A549 (cell line): ENCODE measurements at regions not wholly inside any gene's neighbourhood (a gene's known extent, or its start where the extent isn't known, plus 50 kb on each side); places are given as distances from the start of the nearest gene placed in this dataset.
A peak's percentile ranks its signal among the peaks of the same experiment; 100 is the strongest.

Experiments used
- ATAC-seq, 2 experiments: fragments of 200-7000 bp in 1 of 2; fragments of >200 bp in 1 of 2; cut with Nextera tagmentation in 1 of 2; cut with Tn5 transposase in 1 of 2; 3 replicates each; pipeline versions ENCODE4 v1.8.0 to v1.9.1; 2018 to 2020; ENCODE audit warnings: mild to moderate bottlenecking in 1 of 2, moderate library complexity in 1 of 2
- CTCF ChIA-PET: fragments of 300-600 bp; sonication (Branson Sonifier 250); formaldehyde crosslinking; extraction: SDS; loops from one replicate; lab custom pipeline; 2021; ENCODE audit warnings: antibody characterized with exemption, inconsistent platforms; lab: Yijun Ruan, JAX
- POLR2A ChIA-PET: fragments of 350-600 bp; formaldehyde crosslinking; extraction: SDS; loops from one replicate; lab custom pipeline; 2021; ENCODE audit warnings: antibody characterized with exemption, inconsistent platforms; lab: Yijun Ruan, JAX
- DNase-seq, 2 experiments: peaks; one replicate each; pipeline versions ENCODE4 v3.0.0 to v3.0.0-alpha.2; 2011 to 2016; ENCODE audit warnings: low read depth in 1 of 2, low spot score in 1 of 2
- FAIRE-seq: peaks from 2 replicates; lab custom pipeline; 2011; peaks lifted over from hg19 to GRCh38; lab: Jason Lieb, UNC
- H3K27ac ChIP-seq, 2 experiments: fragments of >200 bp; sonication (Bioruptor Twin); formaldehyde crosslinking; 3 replicates each; pipeline ENCODE4 v1.5.1; 2016 to 2017
- H3K4me1 ChIP-seq: fragments of >200 bp; sonication (Bioruptor Twin); formaldehyde crosslinking; 3 replicates; pipeline ENCODE4 v1.6.1; 2016
- H3K4me2 ChIP-seq: fragments of >200 bp; sonication (Bioruptor Twin); formaldehyde crosslinking; 3 replicates; pipeline ENCODE4 v1.6.1; 2016
- H3K4me3 ChIP-seq: fragments of >200 bp; sonication (Bioruptor Twin); formaldehyde crosslinking; 3 replicates; pipeline ENCODE4 v1.5.1; 2016
- H3K9me3 ChIP-seq: fragments of >200 bp; sonication (Bioruptor Twin); formaldehyde crosslinking; 3 replicates; pipeline ENCODE4 v1.6.1; 2016
- CBX8 ChIP-seq: fragments of 200-600 bp; sonication (generic); IDR thresholded peaks from 2 replicates; pipeline ENCODE4 v1.6.1; 2016
- CEBPB ChIP-seq, 2 experiments: fragments of >200 bp in 1 of 2; sonication (Bioruptor Twin) in 1 of 2; formaldehyde crosslinking in 1 of 2; IDR thresholded peaks; 2 replicates each; pipeline ENCODE4 v1.6.1; 2012 to 2016
- CHD4 ChIP-seq: fragments of 200-600 bp; sonication (generic); IDR thresholded peaks from 2 replicates; pipeline ENCODE4 v1.6.1; 2016; ENCODE audit warnings: antibody characterized with exemption, mild to moderate bottlenecking, borderline replicate concordance
- EHMT2 ChIP-seq: fragments of 200-600 bp; sonication (generic); IDR thresholded peaks from 2 replicates; pipeline ENCODE4 v1.6.1; 2016; ENCODE audit warnings: antibody characterized with exemption, low read depth, mild to moderate bottlenecking, moderate library complexity
- EP300 ChIP-seq, 2 experiments: fragments of >200 bp; sonication (Bioruptor Twin); formaldehyde crosslinking; IDR thresholded peaks; 2 replicates in 1 of 2; 3 replicates in 1 of 2; pipeline ENCODE4 v1.6.1; 2016 to 2017
- ESRRA ChIP-seq: fragments of 150-350 bp; IDR thresholded peaks from 2 replicates; pipeline ENCODE4 v1.6.1; 2014; ENCODE audit warnings: mild to moderate bottlenecking, low read length, borderline replicate concordance
- FOSB ChIP-seq: fragments of 250-450 bp; sonication (Bioruptor Pico); IDR thresholded peaks from 2 replicates; pipeline ENCODE4 v1.5.0; 2020; ENCODE audit warnings: mild to moderate bottlenecking, moderate library complexity
- FOSL2 ChIP-seq, 2 experiments: fragments of 450-650 bp in 1 of 2; fragments of >200 bp in 1 of 2; sonication (Bioruptor Twin) in 1 of 2; formaldehyde crosslinking; IDR thresholded peaks; 2 replicates each; pipeline versions ENCODE4 v1.5.0 to v1.6.1; 2016 to 2020; ENCODE audit warnings: mild to moderate bottlenecking in 1 of 2, moderate library complexity in 1 of 2
- FOXS1 ChIP-seq: fragments of 250-450 bp; sonication (Bioruptor Pico); IDR thresholded peaks from 2 replicates; pipeline ENCODE4 v1.5.0; 2020; ENCODE audit warnings: mild to moderate bottlenecking, moderate library complexity
- HDAC2 ChIP-seq: fragments of 200-600 bp; sonication (generic); IDR thresholded peaks from 2 replicates; pipeline ENCODE4 v1.6.1; 2016
- HOXB13 ChIP-seq: fragments of 250-450 bp; sonication (Bioruptor Pico); IDR thresholded peaks from 2 replicates; pipeline ENCODE4 v1.5.0; 2020; ENCODE audit warnings: low read depth, mild to moderate bottlenecking, moderate library complexity
- HOXB5 ChIP-seq: fragments of 250-450 bp; sonication (Bioruptor Pico); IDR thresholded peaks from 2 replicates; pipeline ENCODE4 v1.5.0; 2020; ENCODE audit warnings: mild to moderate bottlenecking, moderate library complexity
- MAFK ChIP-seq: fragments of 450-650 bp; IDR thresholded peaks from 2 replicates; pipeline ENCODE4 v1.6.1; 2014; ENCODE audit not compliant: partially characterized antibody
- NR3C1 ChIP-seq: fragments of >200 bp; sonication (Bioruptor Twin); formaldehyde crosslinking; IDR thresholded peaks from 3 replicates; pipeline ENCODE4 v1.6.1; 2017
- RAD21 ChIP-seq, 2 experiments: fragments of >200 bp in 1 of 2; sonication (Bioruptor Twin) in 1 of 2; formaldehyde crosslinking in 1 of 2; IDR thresholded peaks in 1 of 2; conservative IDR thresholded peaks in 1 of 2; 2 replicates in 1 of 2; 3 replicates in 1 of 2; pipeline ENCODE4 v1.6.1; 2012 to 2018; ENCODE audit warnings: inconsistent platforms in 1 of 2
- SMC3 ChIP-seq: fragments of >200 bp; sonication (Bioruptor Twin); formaldehyde crosslinking; IDR thresholded peaks from 3 replicates; pipeline ENCODE4 v1.6.1; 2018; ENCODE audit warnings: inconsistent platforms
- TFCP2L1 ChIP-seq: fragments of 250-450 bp; sonication (Bioruptor Pico); IDR thresholded peaks from 2 replicates; pipeline ENCODE4 v1.5.0; 2021; ENCODE audit warnings: mild to moderate bottlenecking
- ZSCAN20 ChIP-seq: fragments of 250-450 bp; sonication (Bioruptor Pico); IDR thresholded peaks from 2 replicates; pipeline ENCODE4 v1.8.0; 2022; ENCODE audit warnings: mild to moderate bottlenecking, moderate library complexity
- WGBS: methylation state at CpG from one replicate; pipeline ENCODE4 v1.1.6; 2017; ENCODE audit errors: missing lambda C conversion rate; 5-methylcytosine and 5-hydroxymethylcytosine counted together
- TF ChIP-seq, protein P1 (sequence below): fragments of 250-450 bp; sonication (Bioruptor Pico); IDR thresholded peaks from 2 replicates; pipeline ENCODE4 v1.5.0; 2020; ENCODE audit warnings: low read depth, mild to moderate bottlenecking, moderate library complexity
- TF ChIP-seq, protein P2 (sequence below): fragments of 150-350 bp; IDR thresholded peaks from 2 replicates; pipeline ENCODE4 v1.6.1; 2014; ENCODE audit warnings: low read depth, mild to moderate bottlenecking, low read length
- TF ChIP-seq, protein P3 (sequence below): IDR thresholded peaks from 2 replicates; pipeline ENCODE4 v1.6.1; 2012
- TF ChIP-seq, protein P4 (sequence below): fragments of 200-600 bp; sonication (generic); IDR thresholded peaks from 2 replicates; pipeline ENCODE4 v1.6.1; 2016; ENCODE audit warnings: antibody characterized with exemption, mild to moderate bottlenecking, moderate library complexity
- TF ChIP-seq, protein P5 (sequence below): fragments of >200 bp; sonication (Bioruptor Twin); formaldehyde crosslinking; IDR thresholded peaks from 3 replicates; pipeline ENCODE4 v1.5.1; 2016

DNA sequence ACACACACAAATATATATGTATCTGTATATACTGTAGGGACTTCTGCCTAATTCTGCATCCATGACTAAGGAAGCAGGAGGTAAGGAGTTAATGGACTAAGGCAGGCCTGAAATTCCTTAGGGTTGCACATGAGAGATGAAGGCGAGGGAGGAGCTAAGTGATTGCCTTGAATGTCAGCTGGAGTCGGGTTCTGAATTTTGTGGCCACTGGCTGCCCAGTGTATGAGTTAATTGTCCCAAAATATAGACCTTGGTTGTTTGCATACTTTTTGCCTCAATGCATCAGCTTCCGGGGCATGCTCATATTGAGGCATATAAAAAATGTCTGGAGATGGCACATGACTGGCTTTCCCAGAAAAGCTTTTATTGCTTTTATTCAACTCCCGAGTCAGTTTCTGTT lies 245.5 kb downstream of the TDRD3 start:
- CTCF ChIA-PET = no interaction called here
- TF ChIP-seq CEBPB (IDR thresholded peaks at IDR 0.05) (no peak), EP300 (IDR thresholded peaks at IDR 0.05) (no peak), FOSB (no peak), HOXB5 (no peak), SMC3 (no peak), NR3C1 (no peak), ZSCAN20 (CRISPR knock-in tag) (no peak)
- TF ChIP-seq, protein P1, sequence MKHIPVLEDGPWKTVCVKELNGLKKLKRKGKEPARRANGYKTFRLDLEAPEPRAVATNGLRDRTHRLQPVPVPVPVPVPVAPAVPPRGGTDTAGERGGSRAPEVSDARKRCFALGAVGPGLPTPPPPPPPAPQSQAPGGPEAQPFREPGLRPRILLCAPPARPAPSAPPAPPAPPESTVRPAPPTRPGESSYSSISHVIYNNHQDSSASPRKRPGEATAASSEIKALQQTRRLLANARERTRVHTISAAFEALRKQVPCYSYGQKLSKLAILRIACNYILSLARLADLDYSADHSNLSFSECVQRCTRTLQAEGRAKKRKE (CRISPR knock-in tag) = no peak
- no peak overlapping the region for H3K4me3 ChIP-seq
- H3K4me1 ChIP-seq = no peaks in the 10 kb centered on the region
- POLR2A ChIA-PET = no interaction called here
- ATAC-seq (no peak), FAIRE-seq (no peak), DNase-seq (no peak)
- H3K9me3 ChIP-seq = no peaks in the 10 kb centered on the region
- 14% methylated on average over 4 of the region's 4 CpGs for WGBS
- no peak overlapping the region for H3K4me2 ChIP-seq
- H3K27ac ChIP-seq = no peak overlapping the region

DNA sequence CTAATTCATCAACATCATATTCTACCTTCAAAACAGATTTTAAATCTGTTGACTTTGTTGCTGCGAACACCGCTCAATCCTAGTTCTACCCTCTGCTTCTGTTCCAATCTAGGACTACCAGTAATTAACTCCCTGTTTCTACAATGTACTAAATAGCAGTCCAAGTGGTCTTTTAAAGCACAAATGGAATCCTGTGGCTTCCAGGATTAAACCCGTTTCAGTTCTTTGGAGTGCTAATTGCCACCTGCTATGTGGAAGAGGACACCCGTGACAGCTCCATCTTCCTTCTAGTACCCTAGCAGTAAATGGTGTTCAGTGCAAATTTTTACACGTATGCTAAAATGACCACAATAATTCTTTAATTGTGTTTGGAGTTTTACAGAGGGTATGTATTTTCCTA lies 232.1 kb downstream of the TDRD3 start:
- ChIA-PET CTCF (no interaction called here), POLR2A (no interaction called here)
- Histone ChIP-seq H3K27ac (no peak overlapping the region), H3K9me3 (no peaks in the 10 kb centered on the region), H3K4me1 (no peaks in the 10 kb centered on the region), H3K4me3 (no peak overlapping the region), H3K4me2 (no peak overlapping the region)
- ATAC-seq (no peak), FAIRE-seq (no peak), DNase-seq (no peak)
- TF ChIP-seq CBX8 (no peak), MAFK (no peak), FOXS1 (CRISPR knock-in tag) (no peak), HDAC2 (no peak), FOSL2 (IDR thresholded peaks at IDR 0.05) (no peak), FOSL2 (CRISPR knock-in tag; IDR thresholded peaks at IDR 0.05) (no peak), SMC3 (no peak), CEBPB (IDR thresholded peaks at IDR 0.05) (no peak), TFCP2L1 (CRISPR knock-in tag) (no peak), NR3C1 (no peak), EHMT2 (no peak), ESRRA (no peak)
- TF ChIP-seq, protein P2, sequence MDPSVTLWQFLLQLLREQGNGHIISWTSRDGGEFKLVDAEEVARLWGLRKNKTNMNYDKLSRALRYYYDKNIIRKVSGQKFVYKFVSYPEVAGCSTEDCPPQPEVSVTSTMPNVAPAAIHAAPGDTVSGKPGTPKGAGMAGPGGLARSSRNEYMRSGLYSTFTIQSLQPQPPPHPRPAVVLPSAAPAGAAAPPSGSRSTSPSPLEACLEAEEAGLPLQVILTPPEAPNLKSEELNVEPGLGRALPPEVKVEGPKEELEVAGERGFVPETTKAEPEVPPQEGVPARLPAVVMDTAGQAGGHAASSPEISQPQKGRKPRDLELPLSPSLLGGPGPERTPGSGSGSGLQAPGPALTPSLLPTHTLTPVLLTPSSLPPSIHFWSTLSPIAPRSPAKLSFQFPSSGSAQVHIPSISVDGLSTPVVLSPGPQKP = no peak
- TF ChIP-seq, protein P3, sequence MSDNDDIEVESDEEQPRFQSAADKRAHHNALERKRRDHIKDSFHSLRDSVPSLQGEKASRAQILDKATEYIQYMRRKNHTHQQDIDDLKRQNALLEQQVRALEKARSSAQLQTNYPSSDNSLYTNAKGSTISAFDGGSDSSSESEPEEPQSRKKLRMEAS = no peak
- WGBS = 48% methylated on average over 5 of the region's 5 CpGs

DNA sequence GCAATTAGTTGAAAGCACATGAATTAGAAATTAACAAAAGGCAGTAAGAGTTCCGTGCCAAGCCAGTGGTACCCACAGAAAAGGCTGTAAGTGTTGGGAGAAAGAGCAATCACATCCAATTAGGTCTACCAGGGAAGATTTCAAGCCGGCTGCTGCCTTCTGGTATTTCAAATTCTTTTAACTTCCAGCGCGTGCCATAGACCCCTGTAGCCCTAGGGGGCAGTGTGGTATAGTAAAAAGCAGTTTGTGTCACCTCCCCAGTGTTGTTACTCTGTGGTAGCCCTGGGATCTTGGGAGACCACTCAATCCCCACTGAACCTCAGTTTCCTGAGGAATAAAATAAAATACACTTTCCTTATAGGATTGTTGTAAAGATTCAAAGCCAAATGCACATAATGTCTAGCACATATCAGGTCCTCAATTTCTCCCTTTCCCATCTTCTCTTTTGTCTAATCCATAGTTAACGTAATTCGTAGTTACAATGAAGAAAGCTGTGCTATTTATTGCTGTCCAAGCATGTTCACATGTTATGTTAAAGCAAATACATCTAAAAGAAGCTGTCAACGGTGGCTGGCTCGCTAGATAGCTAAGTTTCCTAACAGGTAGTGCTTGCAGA lies 230.2 kb downstream of the TDRD3 start:
- Histone ChIP-seq H3K4me2 (no peak overlapping the region), H3K4me3 (no peak overlapping the region), H3K9me3 (no peaks in the 10 kb centered on the region), H3K27ac (no peak overlapping the region), H3K4me1 (no peaks in the 10 kb centered on the region)
- WGBS = 20% methylated on average over 8 of the region's 8 CpGs
- peak; percentile 84 to 85; a peak in 5 of 6 replicates for ATAC-seq
- TF ChIP-seq FOXS1 (CRISPR knock-in tag) (no peak), RAD21 (conservative IDR thresholded peaks at IDR 0.05 in 1 of 2, IDR thresholded peaks at IDR 0.05 in 1 of 2) (peak; percentile 49 to 64; a peak in 4 of 5 replicates), ZSCAN20 (CRISPR knock-in tag) (no peak), HOXB13 (no peak), SMC3 (0 out of 3 replicates have a peak, but pooled peaks have one; percentile 17), MAFK (no peak), CHD4 (no peak), NR3C1 (no peak)
- TF ChIP-seq, protein P4, sequence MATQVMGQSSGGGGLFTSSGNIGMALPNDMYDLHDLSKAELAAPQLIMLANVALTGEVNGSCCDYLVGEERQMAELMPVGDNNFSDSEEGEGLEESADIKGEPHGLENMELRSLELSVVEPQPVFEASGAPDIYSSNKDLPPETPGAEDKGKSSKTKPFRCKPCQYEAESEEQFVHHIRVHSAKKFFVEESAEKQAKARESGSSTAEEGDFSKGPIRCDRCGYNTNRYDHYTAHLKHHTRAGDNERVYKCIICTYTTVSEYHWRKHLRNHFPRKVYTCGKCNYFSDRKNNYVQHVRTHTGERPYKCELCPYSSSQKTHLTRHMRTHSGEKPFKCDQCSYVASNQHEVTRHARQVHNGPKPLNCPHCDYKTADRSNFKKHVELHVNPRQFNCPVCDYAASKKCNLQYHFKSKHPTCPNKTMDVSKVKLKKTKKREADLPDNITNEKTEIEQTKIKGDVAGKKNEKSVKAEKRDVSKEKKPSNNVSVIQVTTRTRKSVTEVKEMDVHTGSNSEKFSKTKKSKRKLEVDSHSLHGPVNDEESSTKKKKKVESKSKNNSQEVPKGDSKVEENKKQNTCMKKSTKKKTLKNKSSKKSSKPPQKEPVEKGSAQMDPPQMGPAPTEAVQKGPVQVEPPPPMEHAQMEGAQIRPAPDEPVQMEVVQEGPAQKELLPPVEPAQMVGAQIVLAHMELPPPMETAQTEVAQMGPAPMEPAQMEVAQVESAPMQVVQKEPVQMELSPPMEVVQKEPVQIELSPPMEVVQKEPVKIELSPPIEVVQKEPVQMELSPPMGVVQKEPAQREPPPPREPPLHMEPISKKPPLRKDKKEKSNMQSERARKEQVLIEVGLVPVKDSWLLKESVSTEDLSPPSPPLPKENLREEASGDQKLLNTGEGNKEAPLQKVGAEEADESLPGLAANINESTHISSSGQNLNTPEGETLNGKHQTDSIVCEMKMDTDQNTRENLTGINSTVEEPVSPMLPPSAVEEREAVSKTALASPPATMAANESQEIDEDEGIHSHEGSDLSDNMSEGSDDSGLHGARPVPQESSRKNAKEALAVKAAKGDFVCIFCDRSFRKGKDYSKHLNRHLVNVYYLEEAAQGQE = no peak
- TF ChIP-seq, protein P5, sequence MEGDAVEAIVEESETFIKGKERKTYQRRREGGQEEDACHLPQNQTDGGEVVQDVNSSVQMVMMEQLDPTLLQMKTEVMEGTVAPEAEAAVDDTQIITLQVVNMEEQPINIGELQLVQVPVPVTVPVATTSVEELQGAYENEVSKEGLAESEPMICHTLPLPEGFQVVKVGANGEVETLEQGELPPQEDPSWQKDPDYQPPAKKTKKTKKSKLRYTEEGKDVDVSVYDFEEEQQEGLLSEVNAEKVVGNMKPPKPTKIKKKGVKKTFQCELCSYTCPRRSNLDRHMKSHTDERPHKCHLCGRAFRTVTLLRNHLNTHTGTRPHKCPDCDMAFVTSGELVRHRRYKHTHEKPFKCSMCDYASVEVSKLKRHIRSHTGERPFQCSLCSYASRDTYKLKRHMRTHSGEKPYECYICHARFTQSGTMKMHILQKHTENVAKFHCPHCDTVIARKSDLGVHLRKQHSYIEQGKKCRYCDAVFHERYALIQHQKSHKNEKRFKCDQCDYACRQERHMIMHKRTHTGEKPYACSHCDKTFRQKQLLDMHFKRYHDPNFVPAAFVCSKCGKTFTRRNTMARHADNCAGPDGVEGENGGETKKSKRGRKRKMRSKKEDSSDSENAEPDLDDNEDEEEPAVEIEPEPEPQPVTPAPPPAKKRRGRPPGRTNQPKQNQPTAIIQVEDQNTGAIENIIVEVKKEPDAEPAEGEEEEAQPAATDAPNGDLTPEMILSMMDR = peak; percentile 41
- DNase-seq = peak; percentile 6 to 24
- no peak for FAIRE-seq
- ChIA-PET POLR2A (no interaction called here), CTCF (interaction anchor here (0.8 to 2.0 kb wide), 9 partner anchors 10 to 795 kb away, joined by 3 to 8 read pairs (median 4); no protein-coding TSS in a partner anchor)
